Adrenal gland (tissue), 5 donors: ENCODE measurements at regions not wholly inside any gene's neighbourhood (a gene's known extent, or its start where the extent isn't known, plus 50 kb on each side); places are given as distances from the start of the nearest gene placed in this dataset.

Experiments
- CTCF ChIP-seq, 6 experiments: fragments of 450-650 bp in 4 of 6; fragments of 200-600 bp in 2 of 6; sonication (generic) in 1 of 6; IDR thresholded peaks; 1 replicate in 5 of 6; 2 replicates in 1 of 6; pipeline versions ENCODE4 v1.5.1 to v1.8.0; 2016 to 2021; ENCODE audit warnings: antibody characterized with exemption in 6 of 6, mild to moderate bottlenecking in 2 of 6, moderate library complexity in 1 of 6
- POLR2A ChIP-seq, 2 donors: fragments of 450-650 bp; IDR thresholded peaks; one replicate each; pipeline ENCODE4 v1.6.1; 2017; ENCODE audit warnings: antibody characterized with exemption in 2 of 2, mild to moderate bottlenecking in 2 of 2, moderate library complexity in 1 of 2
- donor health status: DM: no; HTN: no; CAD: no.

DNA sequence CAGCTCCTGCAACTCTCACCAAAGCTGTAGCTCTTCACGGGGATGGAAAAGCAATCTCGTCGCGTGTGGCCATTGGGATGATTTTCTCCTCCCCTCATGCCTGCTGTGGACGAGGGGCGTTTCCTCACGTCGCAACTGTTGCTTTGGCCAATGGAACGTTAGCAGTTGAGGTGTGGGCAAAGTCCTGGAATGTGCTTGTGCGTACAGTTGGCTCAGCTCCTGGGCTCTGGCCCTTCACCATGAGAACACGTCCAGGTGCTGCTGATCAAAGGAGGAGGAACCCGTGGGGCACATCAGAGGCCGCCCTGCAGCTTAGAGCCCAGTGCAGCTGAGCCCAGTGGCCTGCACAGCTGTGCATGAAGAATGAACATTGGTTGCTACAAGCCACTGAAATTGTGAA, 186.1 kb downstream of the TJP1 start:
- no peak for TF ChIP-seq CTCF (IDR thresholded peaks at IDR 0.05)
- TF ChIP-seq POLR2A (IDR thresholded peaks at IDR 0.05) = no peak
